ENCODE measurements at regions not wholly inside any gene's neighbourhood (a gene's known extent, or its start where the extent isn't known, plus 50 kb on each side); places are given as distances from the start of the nearest gene placed in this dataset.

DNA sequence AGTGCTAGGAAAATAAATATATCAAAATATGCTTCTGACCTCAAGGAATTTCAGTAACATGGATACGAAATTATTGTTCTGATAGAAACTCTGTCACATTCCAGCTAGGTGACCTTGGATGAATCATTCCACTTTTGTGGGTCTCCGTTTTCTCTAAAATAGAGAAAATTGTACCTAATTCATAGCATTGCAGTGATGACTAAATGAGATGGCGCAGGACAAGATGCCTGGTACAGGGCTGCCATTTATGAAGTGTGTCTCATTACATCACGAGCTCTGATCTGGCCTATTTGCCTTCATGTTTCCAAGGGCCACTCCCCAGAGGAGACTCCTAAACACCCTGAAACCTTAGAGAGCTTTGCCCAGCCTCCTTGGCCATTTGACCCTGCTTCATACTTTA lies 480.0 kb upstream of the USP24 start:
- DNase-seq = no peak

DNA sequence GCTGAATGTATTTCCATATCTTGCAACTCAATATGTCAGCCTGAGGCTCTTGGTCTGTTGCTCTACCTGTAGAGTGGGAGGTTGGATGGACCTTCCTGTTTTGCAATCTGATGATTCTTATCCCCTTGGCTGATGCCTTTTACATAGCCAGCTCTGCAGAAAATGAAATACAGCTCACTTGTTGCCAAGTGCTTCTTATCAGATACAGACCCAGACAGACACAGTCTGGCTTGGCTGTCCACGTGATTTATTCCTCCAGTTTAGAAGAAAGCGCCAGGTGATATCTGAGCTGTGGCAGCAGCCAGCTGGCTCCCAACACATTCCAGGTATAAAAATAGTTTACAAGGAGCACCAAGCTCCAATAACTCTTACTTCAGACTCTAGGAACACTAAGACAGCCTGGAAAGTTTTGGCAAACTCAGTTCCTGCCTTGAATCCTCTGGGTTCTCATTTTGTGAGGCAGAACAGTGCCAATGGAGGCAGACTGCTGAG lies 479.2 kb upstream of the USP24 start:
- no peak for DNase-seq

DNA sequence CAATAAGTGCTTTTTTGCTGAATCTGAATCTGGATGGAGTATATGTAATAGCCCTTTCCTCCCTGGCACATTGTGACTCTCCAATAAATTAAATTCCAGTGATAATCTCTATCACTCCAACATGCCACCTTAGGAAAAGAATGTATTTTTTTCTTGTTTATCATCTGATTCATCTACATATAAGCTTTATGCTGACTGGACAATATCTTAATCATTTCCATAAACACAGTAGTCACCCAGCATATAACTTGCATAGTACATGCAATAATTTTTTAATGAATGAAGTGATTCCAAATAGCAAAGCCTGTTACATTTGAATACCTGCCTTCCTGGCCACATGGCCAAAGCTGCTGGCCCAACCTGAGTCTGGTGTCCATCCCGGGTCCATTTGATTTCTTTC lies 477.6 kb upstream of the USP24 start:
- DNase-seq = no peak

DNA sequence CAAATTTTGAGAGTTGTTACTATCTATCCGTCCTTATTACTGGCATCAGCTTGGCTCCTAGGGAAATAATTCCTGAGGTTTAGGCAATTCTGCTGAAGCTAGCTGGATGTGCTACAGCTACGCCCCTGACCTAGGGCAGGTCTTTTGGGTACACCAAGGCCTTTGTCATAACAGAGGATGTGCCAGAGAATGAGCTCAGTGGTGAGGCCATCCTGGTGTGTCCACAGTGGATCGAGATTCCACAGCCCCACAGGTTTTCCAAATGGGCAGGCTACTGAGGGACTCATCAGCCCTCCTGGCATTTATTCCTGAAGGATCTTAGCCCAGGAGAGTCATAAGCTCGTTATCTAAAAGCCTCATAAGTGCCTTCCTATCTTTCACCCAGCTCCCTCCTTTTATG lies 475.2 kb upstream of the USP24 start:
- no peak for DNase-seq

DNA sequence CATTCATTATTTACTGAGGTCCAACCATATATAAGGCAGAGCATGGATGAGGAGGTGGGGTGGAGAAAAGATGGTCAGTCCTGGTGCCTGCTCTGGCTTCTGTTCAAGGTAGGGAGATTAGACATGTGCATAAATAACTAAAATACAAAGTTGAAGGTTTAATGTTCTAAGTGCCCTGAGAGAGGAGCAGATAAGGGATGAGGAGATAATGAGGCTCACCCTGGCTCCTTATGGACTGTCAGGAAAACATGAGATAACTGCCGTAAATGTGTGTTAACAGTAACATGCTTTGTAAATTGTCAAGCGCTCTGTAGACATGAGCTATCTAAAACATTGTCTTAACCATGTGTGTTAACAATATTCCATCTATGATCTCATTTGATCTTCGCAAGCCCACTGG lies 474.6 kb upstream of the USP24 start:
- no peak for DNase-seq

DNA sequence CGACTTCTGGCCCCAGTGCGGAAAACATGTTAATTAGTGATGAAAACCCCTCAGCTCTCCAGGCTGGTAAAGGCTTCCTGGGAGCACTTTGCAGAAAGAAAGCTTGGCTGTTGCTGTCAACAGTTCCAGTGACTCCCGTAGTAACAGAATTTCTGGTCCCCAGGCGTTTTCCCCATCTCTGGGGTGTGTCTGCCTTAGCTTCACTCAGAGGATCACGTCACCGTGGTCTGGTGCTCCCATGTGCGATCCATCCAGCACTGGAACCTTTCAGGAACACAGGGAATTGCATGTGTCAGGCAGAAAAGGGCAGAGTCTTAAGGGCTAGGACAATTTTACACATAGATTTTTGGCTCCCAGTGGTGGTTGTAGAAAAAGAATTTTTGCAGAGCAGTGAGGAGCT lies 470.4 kb upstream of the USP24 start:
- DNase-seq = no peak

DNA sequence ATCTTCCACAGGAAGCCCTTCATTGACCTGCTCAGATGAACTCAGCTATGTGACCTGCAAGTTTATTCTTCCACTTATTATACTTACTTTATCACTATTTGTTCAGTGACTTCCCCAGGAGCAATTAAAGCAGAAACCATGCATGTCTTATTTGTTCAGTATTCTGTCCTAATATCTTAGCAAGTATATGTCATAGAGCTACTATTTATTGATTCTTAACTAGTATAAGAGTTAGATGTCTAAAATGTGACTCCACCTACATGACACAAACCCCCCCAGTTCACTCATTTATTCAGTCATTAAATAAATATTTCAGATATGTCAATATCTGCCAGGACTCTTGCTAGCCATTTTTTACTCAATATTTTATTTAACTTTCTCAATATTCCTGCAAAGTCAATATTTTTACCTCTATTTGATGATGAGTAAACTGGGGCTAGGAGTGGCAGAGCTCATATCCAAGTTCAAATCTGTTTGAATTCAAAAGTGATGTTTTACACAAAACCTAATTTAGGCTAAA lies 469.0 kb upstream of the USP24 start:
- no peak for DNase-seq

DNA sequence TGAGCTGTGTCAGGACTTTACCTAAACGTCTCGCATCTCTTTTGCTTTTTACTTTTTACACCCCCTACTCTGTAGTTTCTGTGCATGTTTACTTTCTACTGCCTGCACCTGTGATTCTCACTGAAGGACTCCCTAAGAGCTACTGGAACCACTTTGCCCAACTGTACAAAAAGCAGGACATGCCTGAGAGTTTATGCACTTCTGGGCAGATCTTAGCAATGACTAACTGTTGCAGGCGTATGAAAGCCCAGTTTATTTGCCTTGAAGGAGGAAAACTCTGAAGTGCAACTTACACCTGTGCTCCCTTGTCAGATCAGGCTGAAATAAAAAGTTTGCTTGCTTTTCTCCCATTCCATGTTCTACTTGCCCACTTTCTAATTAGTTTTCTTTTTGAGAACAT lies 467.0 kb upstream of the USP24 start:
- no peak for DNase-seq

DNA sequence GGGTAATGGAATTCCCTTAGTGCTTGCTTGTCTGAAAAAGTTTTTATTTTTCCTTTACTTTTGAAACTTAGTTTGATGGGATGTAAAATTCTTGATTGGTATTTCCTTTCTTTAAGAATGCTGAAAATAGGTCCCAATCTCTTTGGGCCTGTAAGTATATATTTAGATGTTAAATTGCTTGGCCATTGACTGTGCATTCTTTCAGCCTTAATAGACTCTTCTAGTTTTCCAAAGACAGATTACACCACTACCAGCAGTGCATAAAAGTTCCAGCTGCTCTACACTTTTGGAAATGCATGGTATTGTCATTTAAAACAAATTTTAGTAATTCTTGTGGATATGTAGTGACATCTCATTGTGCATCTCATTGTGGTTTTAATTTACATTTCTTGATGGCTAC lies 464.8 kb upstream of the USP24 start:
- no peak for DNase-seq

DNA sequence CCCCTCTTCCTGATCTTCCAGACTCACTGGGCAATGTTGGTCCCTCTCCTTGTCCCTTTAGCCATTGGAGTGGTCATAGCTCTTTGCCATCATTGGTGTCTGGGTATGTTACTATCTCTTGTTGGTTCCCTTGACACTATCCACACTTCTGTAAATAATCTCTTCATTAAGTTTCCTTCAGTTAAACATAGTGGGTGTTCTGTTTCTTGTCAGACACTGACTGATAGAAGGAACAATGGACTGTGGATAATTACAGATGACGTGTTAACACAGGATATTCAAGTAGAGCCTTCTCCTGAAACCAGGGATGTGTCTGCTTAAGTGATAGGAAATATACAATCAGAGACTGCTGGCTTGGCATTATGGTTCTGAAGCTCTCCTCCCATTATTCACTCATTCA lies 458.3 kb upstream of the USP24 start:
- DNase-seq = no peak

DNA sequence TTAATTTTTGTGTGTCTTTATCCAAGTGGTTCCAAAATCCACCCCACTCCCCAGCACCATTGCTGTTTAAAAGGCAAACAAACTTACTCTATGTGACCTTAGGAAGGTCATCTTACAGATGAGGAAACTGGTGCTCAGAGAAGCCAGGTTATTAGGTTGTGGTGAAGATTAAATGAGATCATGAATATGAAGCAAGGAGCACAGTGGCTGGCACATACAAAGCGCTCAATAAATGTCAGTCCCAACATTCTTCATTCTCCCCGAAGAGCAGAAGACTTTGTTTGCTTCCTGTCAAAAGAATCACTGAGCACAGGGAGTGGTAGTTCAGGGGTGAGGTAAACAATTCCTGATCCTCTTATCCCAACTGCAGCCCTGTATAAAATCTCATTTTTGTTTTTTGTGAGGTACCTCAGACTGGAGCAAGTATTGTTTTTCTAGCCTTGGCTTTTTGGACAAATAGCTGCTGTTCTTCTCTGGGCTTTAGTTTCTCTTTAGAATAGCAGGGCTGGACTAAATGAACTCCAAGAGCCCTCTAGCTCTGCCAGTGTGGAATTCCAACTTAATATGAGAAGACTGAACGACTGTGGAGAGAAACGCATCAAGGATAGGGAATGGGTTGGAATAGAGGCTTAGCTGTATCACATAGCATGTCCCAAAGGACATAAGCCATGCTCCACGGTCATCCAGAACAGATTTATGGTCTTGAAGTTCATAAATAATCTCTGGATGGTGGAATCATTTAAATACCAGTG lies 455.3 kb upstream of the USP24 start:
- DNase-seq = no peak

DNA sequence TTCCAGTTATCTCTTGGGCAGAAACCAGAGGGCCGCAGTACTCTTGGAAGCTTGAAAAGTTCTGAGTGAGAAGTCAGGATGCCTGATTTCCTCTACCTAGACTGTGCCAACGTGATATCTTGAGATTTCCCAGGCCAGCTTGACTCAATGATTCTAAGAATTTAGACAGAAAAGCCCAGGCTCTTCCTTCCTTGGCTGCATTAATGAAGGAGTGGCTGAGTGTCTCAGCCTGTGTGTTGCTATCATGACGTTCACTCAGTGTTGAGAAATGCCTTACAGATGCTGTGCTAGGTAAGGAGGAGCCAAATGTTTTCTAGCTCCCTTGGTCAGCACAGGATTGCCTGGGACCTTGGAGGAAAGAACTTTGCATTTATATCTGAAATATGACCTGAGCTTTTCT lies 454.1 kb upstream of the USP24 start:
- no peak for DNase-seq

DNA sequence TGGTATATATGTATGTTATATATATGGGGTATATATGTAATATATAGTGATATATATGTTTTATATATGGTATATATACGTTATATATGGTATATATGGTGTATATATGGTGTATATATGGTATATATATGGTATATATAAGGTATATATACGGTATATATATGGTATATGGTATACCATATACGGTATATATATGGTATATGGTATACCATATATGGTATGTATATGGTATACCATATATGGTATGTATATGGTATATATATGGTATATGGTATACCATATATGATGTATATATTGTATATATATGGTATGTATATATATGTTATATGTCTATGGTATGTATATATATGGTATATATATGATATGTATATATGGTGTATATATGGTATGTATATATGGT lies 447.7 kb upstream of the USP24 start:
- DNase-seq = no peak

DNA sequence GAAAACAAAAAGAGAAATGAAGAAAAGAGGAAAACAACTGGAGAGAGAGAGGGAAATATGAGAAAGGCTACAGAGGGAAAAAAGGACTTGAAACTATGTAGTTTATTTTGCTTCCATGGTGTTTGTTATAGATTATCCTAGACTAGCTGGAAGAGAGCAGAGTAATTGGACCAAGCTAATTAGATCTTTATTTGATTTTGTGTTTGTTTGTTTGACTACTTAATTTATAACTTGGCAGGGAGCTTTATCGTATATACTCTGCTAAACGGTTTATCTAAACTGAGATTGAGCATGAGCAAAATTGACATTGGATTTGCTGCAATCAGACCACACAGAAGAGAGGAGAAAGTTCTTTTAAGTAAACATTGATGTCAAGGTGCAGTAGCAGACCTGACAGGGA lies 443.8 kb upstream of the USP24 start:
- no peak for DNase-seq

DNA sequence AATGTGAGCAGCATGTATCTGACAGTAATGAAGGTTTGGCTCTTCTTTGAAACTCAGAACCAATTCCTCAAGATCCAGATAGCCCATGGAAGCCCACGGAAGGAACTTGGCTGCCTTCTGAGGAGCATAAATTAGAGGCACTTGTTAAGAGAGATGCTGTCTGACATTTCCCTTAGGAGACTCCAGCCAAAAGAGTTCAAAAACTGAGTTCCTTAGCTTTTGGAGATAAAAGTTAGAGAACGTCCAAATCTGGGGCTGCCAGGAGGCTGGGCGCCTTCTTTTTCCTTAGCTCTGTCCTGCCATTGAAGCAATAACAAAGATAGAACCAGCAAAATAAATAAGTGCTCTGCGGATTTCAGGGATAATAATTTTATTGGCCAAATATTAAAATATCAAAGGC lies 439.6 kb upstream of the USP24 start:
- no peak for DNase-seq

DNA sequence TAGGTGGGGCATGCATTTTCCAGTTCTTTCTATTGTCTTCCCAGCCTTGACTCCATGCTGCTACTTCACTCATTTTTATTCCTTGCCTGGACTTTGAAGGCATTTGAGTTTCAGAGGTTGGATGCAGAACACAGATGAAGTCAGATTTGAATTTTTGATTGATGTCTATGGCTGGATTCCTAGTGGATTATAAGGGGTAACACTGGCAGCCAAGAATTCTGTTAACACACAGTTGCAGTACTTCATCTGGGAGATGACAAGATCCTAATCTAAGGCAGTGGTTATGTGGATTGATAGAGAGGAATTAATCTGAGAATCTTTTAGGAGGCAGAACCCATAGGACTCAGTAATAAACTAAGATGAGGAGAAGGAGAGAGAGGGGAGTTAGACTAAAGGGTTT lies 439.0 kb upstream of the USP24 start:
- no peak for DNase-seq

DNA sequence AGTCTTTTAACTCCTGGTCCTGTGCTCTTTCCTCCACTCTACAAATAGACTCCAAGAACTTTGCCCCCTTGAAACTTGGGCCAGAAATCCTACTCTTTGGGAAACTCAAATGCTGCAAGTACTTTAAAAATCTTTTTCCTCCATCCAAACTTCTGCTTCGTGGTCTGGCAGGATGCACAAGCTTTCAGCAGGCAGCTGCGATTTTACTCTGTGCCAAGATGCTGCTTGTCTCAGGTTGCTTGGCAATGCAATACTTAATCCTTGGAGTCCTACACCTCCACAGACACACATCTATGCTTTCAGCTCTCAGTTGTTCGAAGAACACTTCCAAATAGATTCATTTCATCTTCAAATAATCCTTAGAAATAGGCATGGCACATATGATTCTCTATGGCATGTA lies 435.3 kb upstream of the USP24 start:
- DNase-seq = no peak

DNA sequence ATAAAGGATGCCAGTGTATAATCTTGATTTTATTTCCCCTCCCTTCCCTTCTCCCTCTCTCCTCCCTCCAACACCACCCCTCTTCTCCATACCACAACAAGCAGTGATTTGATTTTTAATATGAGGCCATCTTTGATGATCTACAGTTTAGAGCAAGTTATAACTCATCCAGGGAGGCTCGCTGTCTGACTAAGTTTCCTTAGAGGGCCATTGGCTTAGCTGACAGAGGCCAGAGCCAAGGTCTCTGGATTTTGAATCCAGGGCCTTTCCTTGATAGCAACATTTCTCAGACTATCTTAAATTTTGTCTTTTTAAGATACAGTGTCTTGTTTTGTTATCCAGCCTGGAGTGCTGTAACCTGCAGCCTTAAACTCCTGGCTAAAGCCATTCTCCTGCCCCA lies 431.0 kb upstream of the USP24 start:
- DNase-seq = no peak

DNA sequence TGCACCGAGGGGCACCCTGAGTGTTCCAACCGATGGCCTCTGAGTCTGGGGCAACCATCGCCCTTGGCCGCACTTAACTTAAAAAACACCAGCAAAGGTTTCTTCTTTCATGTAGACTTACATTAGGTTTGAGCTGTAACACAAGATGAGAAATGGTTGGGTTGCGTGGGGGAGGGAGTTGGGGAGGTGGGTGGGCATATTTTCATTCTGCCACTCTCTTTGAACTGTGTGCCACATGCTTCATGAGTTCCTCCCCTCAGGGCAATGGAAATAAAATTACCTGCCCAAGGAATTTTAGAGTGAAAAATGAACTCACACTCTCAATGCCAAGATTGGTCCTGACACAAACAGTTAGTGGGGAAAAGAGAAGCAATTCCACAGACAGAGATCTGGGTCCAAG lies 430.1 kb upstream of the USP24 start:
- no peak for DNase-seq

DNA sequence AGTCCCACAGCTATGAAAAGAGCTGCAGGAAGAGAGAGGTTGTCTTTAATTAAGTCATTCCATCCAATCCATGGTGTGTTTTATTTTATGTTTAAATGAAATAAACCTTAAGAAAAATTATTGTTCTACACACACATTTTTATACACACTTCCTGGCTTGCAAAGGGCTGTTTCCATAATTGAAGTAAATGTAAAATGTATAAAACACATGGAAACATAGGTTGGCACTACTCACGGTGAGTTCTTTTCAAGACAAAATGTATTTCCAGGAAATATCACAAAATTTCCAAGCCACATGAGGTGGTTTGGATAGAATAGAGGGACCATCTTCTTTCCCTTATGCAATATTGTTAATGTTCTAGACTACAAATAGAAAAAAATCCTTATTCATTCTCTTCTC lies 426.8 kb upstream of the USP24 start:
- DNase-seq = no peak

DNA sequence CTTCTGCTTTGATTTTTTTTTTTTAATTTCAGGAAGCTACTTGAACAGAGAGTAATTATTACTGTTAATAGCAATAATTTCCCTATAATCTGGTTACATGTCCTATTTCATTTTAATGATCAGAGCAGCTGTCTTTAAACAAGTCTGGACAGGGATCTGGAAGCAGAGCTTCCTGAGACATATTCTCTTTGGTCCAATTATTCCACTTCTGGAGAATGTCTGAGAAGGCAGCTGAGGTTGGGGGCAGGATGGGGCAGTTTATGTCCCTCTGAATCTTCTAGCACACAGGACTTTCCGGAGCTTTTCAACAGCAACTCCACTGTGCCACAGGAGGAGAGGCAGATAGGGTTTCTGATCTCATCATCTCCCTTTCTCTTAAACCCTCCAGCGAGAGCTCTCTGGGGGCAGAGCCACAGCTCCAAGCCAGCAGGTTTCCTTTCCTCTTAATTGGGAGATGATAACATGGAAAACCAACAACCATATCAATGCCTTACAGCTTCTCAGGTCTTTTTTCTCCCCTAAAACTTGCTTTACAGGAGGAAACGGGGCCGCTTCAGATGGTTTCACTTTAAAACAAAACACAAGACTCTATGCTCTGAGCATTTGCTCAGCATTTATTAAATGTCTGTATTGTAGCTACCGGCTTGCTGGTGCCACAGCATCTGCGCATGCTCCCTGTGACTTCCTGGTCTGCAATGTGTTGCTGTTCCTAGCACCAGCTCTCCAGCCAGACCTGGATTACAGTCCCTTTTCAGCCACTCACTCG lies 425.7 kb upstream of the USP24 start:
- no peak for DNase-seq

DNA sequence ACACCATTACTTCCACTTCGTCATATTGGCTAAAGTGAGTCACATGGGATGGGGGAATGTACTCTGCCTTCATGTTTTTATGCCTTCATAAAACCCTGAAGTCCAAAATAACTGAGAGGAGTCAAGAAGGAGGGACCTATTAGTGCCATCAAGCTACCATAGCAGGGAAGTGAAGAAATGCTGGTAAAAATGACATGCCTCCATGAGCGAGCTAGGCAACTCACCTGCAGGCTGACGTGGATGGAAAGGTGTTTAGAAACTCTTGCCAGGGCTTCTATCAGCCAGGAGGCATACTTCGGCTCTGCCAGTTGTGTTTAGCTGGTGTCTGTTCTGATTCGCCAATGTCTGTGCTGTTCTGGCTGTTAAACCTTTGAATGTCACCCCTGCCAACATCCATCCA lies 424.4 kb upstream of the USP24 start:
- DNase-seq = no peak

DNA sequence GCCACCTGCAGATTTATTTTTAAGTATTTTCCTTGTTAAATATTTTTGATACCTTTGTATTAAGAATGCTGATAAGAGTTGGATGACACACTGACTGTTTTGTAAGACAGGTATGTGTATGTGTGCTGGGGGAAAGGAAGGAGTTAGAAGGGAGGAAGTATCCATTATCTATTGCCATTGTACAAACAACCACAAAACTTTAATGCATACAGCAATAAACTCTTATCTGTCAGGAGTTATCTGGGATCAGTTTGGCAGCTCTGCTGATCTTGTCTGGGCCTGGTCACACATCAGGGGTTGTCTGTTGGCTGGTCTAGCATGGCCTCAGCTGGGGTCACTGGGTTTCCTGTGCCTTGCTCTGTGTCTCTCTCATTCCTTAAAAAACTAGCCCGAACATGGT lies 423.9 kb upstream of the USP24 start:
- DNase-seq = no peak

DNA sequence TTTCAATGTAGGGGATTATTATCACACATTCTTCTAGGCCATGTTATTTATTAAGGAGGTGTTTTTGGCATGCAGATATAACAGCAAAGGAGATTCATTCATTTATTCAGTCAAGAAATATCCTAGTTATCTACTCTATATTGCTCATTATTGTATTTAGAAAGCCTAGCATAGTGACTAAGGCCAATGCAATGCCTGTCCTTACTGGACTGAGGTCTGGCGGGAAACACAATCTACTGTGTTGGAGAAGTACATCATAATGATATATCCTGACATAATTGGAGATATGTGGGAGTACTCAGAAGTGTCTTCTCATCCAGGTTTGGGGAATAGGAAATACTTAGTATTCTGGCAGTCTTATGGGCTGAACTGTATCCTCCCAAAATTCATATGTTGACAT lies 421.5 kb upstream of the USP24 start:
- DNase-seq = no peak

DNA sequence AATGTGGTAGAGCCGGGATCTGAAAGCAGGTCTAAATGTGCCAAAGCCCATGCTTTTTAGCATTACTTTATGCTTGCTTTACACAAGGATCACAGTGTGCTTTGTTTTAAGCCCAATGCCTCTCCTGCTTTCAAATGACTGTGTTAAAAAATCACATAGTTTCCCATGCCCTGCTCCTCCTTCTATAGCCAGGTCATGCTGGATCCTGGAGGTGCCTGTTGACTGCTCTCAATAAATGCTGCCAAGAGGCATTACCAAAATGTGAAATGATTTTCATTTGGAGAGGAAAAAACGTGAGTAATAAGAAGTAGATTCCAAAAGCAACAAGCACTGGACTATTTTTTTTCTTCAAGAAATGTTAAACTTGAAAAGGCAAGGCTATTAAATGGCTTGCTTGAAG lies 420.7 kb upstream of the USP24 start:
- DNase-seq = no peak

All from activated CD4-positive, alpha-beta T cell treated with anti-CD3 and anti-CD28 coated beads, Interleukin-10, Interleukin-2, amounts not matched to agents 100 ng/mL and 50 ng/mL, durations not matched to agents 16 hours and 8 hours (primary cell).